8988T (cell line): ENCODE measurements at regions not wholly inside any gene's neighbourhood (a gene's known extent, or its start where the extent isn't known, plus 50 kb on each side); places are given as distances from the start of the nearest gene placed in this dataset.
"Not testable (repeated sequence)": the region's sequence is repeated elsewhere in the genome, so short reads cannot be mapped to it uniquely, and the experiment has no call there.

ENCODE experiments used
- DNase-seq: peaks from one replicate; pipeline ENCODE4 v3.0.0; 2011

DNA sequence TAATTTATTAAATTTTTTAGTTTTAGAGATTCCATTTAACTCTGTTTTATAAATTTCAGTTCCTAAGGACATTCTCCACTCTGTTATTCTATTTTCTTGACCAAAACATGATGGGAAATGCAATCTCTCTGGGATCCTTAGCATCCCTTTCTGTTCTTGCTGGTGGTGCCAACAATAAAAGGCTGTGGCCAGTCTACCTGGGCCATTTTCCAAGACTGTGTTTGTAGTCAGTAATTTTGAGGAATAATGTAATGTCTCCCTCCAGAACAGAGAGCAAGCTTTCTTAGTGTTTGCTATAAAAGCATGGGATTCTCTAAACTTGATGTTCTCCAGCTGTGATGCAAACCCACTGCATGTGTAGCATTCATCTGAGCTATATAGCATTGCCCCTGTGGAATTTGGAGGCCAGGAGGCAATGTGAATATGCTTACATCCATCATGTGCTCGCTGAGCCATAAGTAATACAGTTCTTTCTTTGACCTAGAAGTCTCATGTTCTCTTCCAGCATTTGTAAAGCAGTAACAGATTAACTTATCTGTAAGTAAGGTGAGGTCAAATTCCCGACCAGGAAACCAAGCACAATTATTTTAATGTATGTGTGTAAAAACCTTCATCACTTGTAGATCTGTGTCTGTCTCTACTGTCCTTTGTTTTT, 211.5 kb upstream of the TAS2R1 start:
- DNase-seq, result no peak

DNA sequence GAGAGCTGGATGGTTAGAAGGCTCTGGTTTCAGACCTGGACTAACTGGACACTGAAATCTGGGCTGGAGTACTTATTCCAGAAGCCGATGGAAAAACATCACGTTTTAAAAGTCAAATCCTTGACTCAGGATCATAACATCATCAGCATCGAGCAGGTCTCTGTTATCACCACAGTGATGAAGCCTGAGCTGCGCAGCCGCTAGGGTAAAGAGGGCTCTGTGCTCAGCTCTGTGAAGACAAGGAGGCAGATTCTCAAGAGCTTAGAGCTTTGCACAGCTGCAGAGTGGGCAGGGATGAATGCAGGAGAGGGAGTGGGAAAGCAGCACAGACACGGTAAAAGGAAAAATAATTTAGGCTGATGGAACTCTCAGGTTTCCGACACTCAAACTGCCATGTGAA, 208.8 kb upstream of the TAS2R1 start:
- no peak for DNase-seq

DNA sequence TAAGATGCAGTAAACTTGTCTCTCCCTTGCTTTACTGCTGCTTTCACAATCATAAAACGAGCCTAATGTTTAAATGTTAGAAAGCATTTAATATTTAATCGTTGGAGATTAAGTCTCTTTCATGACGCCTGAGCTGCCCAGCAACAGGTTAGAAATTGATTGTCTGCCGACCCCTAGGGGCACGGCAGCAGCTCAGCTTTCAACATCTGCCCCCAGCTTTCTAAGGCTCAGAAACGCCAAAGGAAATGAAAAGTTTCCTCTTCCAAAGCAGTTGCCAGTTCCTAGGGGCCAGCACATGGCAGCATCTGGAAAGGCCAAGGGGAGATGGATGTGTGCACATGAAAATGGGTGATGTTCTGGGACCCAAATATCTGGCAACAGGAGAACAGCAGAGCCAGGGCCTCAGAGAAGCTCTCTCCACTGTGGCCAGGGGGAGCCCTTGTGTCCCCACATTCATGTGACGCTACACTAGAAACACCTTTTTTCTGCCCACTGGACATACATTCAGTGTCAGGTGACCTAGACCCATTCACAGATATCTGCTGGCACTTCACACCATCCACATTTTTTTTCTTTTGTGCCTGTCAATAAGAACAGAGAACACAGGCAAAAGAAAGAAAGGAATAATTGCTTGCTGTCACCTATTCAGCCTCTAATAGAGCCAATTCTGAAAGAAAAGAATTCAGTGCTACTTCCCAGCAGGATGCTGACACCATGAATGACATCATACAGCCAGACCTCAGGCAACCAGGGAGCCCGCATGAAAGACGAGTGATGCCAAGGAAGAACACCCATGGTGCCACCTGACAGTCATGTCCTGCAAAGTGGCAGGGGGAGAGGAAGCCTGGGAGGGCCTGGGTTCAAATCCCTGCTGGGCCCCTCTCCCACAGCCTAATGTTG, 205.0 kb upstream of the TAS2R1 start:
- no peak for DNase-seq

DNA sequence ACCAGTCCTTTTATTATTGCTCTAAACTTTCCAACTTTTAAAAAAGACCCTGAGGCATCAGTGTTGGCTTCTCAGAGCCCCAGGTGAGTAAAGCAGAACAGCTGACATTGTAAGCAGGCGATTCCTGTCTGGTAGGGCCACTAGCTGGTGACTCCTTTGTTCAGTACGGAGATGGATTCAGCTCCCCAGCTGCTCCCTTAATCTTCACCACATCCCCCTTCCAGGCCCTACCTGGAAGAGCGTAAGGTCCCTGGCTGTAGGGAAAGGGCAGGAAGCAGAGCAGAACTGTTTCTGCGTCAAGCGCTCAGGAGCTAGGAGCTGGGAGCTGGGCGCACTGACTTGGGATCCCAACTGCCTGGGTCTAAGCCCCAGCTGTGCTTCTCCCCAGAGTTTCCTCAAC, 203.7 kb upstream of the TAS2R1 start:
- DNase-seq, result no peak

DNA sequence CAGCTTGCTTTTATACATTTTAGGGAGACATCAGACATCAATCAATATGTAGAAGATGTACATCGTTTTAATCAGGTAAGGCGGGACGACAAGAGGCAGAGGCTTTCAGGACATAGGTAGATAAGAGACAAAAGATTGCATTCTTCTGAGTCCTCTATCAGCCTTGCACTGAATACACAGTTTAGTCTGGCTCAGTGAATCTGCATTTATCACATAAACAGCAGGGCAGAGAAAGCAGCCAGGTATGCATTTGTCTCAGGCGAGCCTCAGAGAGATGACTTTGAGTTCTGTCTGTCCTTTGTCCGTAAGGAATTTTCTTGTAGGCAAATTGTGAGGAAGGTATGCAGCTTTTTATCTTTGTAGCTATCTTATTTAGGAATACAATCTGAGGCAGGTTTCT, 202.8 kb upstream of the TAS2R1 start:
- no peak for DNase-seq

DNA sequence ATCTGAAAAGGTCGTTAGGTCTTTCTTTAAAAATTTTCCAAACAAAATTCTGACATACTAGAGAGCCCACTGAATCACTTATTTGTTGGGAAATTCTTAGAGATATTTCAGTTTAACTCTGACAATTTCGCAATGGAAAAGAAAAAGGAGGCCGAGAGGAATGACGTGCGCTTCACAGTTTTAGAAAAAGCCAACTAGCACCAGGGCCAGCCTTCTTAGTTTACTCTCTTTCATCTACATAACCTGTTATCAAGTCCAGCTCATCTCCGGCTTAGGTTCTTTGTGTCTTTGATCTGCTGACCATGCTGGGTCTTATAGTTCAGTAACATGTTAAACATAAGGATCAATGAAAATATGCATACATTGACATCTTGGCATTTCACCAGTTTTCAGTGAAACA, 201.7 kb upstream of the TAS2R1 start:
- no peak for DNase-seq

DNA sequence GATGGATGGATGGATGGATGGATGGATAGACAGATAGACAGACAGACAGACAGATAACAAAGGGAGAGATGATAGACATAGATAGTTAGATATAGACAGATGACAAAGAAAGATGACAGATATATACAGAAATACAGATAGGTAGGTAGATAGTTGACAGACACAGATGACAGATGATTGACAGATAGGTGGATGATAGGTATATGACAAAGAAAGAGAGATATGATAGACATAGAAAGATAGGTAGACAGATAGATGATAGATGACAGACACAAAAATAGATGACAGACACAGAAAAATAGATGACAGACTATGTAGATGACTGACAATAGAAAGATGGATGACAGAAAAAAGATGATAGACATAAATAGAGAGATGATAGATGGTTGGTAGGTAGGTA, 200.0 kb upstream of the TAS2R1 start:
- no peak for DNase-seq

DNA sequence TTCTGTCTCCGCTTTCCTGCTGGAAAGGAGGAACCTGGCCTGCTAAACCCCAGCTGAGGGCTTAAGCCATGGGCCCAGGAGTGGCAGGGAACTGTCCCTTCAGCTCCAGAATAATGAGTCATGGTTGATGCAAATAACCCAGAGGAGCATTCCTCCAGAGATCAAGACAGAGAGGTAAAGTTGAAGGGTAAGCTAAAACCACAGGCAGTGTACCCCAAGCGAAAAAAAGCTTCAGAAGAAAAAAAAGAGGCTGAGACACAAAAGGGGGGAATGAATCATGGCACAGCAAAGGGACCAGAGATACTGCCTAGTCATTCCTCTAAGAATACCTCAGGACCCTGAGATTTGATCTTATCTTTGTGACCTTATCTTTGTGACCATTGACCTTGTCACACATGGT, 199.5 kb upstream of the TAS2R1 start:
- DNase-seq, result no peak

DNA sequence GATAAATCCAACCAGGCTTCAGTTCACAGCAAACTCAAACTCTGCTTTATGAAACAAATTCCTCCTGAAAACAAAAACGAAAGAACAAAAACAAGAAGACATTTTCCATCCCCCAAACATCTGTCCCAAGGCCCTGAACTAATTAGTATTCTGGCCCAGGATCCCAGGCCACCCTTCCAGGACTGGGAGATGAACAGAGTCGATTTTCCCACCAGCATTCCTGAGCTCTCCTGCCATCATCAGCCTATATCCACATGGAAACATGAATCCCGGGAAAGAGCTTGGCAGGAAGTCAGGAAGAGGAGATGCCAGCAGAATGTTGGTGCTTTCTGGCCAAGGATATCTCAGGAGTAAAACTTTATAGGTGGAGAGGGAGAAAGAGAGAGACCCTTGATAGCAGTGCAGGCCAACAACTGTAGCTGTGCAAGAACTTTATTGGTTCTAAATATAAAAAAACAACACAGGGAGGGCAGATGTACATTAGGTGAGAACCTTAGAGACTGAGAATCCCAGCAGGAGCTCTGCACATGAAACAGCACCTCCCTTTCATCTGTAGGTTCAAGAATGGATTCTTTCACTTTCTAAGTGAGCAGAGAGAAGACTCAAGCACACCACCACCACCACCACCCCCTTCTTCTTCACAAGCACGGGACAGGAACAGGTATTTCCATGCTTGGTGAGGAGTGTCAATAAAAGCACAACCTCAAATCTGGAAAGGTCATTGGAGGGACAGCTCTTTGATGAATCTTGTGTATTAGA, 190.7 kb upstream of the TAS2R1 start:
- no peak for DNase-seq

DNA sequence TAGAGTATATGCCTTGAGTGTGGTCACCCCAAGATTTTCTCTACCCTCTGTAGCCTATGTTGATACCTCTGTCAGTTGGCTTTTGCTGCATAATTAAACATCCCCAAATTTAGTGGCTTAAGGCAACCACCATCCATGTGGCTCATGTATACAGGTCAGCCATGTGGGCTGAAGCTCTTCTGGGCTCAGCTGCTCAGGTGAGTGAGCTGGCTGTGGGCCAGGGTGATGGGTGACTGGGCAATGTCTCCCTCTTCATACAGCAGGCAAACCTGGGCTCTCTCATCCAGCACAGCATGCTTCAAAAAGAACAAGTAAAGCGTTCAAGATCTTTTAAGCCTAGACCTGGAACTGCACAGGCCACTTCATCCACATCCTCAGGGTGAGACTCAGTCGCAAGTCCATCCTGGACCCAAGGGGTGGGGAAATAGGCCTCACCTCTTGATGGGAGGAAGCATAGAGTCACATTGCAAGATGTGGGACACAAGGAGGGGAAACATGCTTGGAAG, 188.2 kb upstream of the TAS2R1 start:
- no peak for DNase-seq

DNA sequence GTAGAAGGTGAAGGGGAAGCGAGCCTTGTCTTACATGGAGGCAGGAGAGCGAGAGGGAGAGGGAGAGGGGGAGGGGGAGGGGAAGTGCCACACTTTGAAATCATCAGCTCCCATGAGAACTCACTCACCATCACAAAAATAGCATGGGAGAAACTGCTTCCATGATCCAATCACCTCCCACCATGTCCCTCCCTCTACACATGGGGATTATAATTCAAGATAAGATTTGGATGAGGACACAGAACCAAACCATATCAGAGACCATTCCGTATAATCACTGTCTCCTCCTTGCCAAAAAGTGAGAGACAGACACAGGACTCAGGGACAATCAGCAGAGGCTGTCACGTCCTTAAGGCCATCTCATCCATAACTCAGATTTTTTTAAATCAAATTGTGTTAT, 187.7 kb upstream of the TAS2R1 start:
- no peak for DNase-seq

DNA sequence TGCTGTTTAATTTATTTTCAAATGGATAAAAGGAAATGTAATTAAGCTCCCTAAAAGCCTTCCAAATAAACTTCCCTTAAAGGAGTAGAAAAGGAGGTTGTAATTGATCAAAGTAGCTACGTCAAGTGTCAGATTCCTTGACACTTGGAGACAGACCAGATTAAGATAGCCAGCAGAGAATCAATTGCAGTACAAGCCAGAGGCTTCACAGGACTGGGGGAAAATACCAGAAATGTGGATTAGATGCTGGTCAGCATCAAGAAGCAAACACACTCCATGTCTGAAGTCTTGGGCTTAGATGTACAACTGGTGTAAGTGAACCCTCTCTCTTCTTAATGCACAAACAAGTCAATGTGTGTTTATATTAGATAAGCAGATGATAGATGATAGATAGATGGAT, 184.9 kb upstream of the TAS2R1 start:
- DNase-seq, result no peak

DNA sequence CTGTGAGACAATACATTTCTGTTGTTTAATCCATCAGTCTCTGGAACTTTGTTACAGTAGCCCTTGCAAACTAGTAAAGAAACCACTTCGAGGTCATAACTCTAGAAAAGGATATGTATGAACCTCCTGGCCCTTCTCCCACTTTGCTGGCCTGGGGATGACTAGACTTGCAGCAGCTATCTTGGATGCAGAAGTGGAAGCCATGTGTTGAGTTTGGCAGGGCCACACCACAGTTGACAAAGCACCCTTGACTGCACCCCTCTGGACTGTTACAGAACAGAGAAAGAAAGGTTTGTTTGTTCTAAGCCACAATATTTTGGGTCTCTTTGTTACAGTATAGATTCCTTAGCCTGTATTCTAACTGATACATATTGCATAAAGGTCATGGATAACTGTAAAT, 183.2 kb upstream of the TAS2R1 start:
- no peak for DNase-seq

DNA sequence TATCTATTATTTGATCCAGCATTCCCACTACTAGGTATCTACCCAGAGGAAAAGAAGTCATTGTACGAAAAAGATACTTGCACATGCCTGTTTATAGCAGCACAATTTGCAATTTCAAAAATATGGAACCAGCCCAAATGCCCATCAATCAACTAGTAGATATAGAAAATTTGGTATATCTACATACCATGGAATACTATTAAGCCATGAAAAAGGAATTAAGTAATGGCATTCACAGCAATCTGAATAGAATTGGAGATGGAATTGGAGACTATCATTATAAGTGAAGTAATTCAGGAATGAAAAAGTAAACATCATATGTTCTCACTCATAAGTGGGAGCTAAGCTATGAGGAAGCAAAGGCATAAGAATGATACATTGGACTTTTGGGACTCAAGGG, 177.2 kb upstream of the TAS2R1 start:
- DNase-seq, result not testable (repeated sequence)

DNA sequence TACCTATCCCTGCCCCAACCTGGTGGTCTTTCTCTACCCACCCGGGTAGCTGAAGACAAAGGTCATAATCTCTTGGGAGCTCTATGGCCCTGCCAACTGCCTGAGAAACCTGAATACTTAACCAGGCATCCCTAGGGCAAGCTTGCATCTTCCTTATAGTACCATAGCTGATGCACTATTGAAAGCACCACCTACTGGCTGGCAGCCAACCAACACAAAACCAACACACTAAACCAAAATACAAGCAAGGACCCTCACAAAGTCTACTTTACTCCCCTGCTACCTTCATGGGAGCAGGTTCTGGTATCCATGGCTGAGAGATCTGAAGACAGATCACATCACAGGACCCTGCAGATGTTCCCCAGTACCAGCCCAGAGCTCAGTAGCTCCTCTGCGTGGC, 171.8 kb upstream of the TAS2R1 start:
- no peak for DNase-seq

DNA sequence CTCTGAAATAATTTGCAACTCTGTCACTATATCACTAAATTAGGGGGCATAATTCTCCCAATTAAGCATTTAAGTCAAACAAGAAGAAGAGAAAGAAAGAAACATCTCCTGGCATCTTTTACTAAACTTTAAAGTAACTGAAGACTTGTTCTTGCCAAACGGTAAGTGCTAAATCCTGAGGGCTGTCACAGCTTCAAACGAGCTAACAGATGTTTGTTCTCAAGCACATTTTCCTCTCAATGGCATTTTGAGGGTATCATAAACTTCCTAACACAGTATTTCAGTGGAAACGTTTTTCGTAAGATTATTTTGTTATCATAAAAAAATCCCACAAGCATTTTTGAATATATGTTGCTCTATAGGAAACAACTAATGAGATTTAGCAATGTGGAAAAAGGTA, 169.5 kb upstream of the TAS2R1 start:
- no peak for DNase-seq

DNA sequence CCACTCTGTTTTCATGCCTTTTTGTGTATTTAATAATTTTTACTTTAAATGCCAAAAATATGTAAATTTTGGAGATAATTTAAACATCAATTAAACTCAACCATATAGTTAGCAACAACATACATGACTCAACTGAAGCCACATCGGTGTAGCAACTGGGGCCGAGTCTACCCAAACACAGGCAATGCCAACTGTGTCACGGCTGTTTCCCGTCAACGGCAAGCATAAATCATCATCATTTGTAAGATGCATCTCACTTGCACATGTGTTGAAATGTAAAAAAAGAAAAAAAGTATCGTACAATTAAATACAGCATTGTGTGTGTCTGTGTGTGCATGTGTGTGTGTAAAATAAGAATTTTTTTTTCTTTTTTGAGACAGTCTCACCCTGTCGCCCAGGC, 160.1 kb upstream of the TAS2R1 start:
- DNase-seq, result no peak

DNA sequence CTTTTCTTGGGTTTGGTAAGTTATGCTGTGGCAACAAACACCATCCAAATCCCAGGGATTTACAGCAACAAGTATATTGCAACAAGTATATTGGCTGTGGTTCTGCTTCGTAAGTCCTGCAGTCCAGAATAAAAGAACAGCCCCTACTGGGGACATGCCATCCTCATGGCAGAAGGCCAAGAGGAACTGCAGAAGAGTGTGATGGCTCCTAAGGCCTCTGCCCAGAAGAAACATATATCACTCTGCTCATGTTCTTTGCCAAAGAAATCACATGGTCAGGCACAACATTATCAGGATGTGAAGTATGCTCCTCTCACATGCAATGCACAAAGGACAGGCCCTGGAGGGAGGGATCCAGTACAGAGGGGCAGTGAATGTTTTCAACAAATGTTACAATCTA, 159.6 kb upstream of the TAS2R1 start:
- no peak for DNase-seq

DNA sequence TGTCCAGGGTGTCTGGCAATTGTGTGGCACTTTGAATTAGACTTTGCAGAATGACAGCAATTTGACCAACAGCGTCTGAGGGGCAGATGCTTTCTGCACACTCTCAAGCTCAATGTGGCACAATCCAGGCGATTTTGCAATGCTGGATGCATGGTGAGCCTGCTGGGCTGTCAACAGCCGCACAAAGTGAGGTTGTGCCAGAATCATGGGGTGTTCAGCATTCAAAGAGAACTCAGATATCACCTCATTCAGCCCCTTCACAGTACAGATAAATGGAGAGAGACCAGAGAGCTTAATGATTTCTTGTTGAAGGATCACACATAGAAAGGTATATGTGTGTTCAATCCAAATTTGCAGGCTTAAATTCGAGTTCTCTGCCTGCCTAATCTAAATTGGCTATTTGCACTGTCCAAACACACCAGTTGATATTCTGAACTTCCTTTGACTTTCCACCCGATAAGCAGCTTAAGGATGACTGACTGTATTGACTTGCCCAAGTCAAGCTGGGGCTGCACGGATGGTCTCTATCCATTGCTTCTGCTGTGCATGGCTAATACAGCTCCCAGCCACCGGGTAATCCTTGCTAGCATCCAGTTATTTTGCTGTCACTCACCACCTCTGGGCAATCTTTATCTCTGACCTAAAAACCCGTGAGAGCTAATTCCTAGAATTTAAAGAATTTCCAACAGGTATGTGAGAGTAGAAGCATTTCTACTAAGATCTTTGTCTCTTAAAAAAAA, 157.9 kb upstream of the TAS2R1 start:
- no peak for DNase-seq

DNA sequence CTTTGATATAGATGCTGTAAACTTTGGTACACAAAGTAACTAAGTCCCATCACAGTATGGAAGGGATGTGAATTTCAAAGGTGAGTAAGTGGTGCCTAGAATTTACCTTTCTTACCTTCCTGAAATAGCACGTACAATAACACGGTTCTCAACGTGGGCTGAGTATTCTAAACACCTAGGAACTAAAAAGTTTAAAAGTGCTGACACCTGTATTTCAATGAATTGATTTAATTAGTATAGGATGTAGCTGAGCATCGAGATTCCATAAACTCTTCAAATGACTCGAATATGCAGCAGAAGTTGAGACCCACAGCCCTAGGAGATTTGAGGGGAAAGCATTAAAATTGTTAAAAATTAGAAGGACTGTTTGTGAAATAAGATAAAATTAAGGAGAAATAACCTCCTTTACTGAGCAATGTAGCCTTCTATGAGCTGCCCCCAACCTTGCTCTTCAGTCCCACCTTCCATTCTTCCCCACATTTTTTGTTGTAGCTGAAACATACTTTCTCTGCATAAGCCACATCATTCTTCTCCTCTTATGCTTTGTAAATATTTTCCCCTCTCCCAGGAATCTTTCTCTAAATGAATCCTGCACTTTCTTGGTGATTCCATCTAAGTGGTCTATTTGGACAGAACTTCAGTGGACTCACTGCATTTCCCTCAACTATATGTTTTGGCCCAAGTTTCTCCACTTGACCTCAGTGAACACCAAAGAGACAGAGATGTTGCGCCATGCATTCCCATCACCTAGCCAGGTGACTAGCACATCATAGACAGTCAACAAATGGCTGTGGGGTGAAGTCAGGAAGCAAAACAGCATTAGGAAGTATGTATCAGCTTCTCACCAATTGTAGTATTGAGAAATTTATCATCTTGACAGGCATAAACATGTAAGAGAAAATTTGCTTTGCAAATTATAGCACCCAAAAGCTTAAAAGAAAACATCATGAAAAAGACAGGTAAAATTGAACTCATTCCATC, 156.5 kb upstream of the TAS2R1 start:
- DNase-seq, result no peak

DNA sequence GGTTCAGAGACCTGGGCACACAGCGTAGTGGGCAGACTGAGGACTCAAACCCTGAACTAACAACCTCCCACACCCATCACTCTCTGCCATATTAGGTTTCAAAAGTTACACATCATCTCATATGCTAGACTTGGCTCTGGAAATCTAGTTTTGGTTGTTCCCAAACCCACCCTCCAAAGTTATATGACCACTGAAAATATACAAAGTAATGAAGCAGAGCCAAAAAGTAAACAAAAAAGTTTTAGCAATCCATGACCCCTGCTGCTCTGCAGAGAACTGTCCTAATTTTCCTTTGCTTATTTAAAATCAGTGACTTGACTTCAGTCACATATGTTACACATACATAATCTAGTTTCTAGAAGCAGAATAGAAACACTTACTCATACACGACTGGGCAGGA, 155.6 kb upstream of the TAS2R1 start:
- DNase-seq, result no peak

DNA sequence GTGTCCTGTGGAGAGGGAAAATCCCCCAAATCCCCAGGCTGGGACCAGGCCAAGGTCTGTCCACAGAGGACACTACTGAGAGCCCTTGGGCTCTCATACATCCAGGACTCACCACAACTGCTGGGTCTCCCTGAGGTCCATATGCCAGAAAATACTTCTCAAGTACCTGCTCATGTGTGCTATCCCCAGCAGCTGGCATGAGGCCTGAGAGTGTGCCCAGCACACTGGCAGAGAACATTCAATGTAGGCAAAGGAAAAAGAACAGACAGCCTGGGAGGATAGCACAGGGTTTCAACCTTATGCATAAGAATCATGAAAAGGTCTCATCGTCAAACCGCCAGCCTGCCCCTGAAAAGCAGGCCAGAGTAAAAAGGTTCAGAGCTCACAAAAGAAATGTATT, 154.1 kb upstream of the TAS2R1 start:
- DNase-seq, result no peak
